GM13976 (cell line): ENCODE measurements at regions not wholly inside any gene's neighbourhood (a gene's known extent, or its start where the extent isn't known, plus 50 kb on each side); places are given as distances from the start of the nearest gene placed in this dataset.

Experiments
- DNase-seq: peaks from one replicate; pipeline ENCODE4 v3.0.0; 2012; ENCODE audit warnings: low spot score
- in situ Hi-C: fragments of 300-500 bp; cut with MboI; formaldehyde crosslinking; loops from one replicate; pipeline ENCODE4 v1.12.0; 2022; ENCODE audit warnings: low sequenced_read_pairs, mixed read lengths, inconsistent platforms; ENCODE audit not compliant: unreplicated experiment
- TF ChIP-seq, protein P1 (sequence below): IDR thresholded peaks from 2 replicates; pipeline ENCODE4 v1.5.1; 2012; ENCODE audit warnings: borderline replicate concordance, mild to moderate bottlenecking; ENCODE audit not compliant: insufficient read depth; ENCODE audit errors: extremely low read depth, missing control alignments, control extremely low read depth

DNA sequence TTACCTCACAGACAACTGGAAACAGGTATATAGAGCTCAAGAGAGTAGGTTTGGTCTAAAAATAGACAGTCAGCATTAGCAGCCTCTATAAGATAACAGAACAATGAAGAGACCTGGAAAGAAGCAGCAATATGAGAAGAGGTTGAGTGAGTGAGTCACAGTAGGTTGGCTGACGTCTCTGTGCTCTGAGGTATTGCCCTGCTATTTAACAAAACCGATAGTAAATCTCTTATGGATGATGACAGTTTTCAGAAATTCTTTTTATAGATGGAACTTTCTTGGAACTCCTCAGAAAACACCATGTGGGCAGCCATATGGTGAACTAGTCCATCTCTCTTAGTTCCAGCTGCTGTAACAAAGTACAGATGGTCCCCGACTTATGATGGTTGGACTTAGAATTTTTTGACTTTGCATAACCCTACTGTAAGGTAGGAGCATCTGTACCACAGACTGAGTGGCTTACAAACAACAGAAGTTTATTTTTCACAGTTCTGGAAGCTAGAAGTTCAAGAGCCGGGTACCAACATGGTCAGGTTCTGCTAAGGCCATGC, 123.5 kb downstream of the MBD2 start:
- in situ Hi-C loops: loop anchor here (25.0 kb wide), 1 partner anchor 414 kb away; no protein-coding TSS in a partner anchor
- TF ChIP-seq, protein P1, sequence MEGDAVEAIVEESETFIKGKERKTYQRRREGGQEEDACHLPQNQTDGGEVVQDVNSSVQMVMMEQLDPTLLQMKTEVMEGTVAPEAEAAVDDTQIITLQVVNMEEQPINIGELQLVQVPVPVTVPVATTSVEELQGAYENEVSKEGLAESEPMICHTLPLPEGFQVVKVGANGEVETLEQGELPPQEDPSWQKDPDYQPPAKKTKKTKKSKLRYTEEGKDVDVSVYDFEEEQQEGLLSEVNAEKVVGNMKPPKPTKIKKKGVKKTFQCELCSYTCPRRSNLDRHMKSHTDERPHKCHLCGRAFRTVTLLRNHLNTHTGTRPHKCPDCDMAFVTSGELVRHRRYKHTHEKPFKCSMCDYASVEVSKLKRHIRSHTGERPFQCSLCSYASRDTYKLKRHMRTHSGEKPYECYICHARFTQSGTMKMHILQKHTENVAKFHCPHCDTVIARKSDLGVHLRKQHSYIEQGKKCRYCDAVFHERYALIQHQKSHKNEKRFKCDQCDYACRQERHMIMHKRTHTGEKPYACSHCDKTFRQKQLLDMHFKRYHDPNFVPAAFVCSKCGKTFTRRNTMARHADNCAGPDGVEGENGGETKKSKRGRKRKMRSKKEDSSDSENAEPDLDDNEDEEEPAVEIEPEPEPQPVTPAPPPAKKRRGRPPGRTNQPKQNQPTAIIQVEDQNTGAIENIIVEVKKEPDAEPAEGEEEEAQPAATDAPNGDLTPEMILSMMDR: no peak
- no peak for DNase-seq

DNA sequence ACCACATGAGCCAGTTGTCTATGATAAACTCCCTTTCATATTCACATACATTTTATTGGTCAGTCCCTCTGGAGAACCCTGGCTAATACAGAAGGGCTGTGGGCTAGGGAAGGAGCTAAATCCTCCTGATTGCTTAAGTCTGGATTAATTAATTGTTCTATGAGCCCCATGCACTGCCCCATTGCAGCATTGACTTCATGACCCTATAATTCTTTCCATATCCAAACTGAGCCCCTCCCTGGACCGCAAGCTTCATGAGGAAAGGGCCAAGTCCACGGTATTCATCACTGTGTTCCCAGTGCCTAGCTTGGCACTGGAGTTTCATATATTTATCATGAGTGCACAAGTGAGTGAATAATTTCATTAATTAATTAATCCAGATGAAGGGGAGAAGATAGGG, 124.0 kb downstream of the MBD2 start:
- in situ Hi-C loops: loop anchor here (25.0 kb wide), 1 partner anchor 413 kb away; no protein-coding TSS in a partner anchor
- no peak for DNase-seq
- TF ChIP-seq, protein P1: no peak

DNA sequence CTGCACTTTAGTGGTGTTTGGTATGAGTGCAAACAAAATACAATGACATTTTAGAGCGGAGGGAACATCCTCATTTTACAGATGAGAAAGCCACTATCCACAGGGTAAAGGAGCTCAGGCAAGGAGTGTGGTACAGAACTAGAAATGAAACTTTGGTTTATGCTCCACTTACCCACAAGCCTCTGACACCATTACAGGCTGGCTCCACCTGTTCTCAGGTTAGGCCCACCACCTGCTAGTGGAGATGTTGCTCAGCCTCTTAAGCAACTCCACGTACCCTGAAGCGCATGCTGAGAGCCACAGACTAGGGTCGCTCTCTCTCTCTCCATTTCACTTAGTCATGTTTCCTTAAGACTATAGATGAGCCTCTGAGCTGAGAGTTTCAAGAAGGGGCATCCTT, 130.0 kb downstream of the MBD2 start:
- in situ Hi-C loops: no loop called here
- DNase-seq: no peak
- TF ChIP-seq, protein P1: no peak

DNA sequence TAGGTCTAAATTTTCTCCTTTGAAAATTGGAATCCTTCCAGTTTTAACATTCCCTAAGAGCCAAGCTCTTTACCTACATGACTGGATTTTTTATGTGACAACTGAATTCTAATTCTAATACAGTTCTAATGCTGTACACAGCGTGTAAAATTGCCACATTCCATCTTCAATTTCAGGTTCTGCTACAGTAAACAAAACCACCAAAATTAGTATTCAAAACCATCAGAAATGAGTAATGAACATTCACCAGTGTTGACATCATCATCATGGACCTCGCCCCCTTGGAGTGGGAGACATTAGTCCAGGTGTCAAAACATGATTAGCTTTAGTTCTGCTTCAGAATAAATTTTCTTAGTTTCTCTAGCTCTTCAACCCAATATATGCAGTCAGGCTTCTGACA, 133.6 kb downstream of the MBD2 start:
- in situ Hi-C loops: no loop called here
- DNase-seq: no peak
- TF ChIP-seq, protein P1: no peak

DNA sequence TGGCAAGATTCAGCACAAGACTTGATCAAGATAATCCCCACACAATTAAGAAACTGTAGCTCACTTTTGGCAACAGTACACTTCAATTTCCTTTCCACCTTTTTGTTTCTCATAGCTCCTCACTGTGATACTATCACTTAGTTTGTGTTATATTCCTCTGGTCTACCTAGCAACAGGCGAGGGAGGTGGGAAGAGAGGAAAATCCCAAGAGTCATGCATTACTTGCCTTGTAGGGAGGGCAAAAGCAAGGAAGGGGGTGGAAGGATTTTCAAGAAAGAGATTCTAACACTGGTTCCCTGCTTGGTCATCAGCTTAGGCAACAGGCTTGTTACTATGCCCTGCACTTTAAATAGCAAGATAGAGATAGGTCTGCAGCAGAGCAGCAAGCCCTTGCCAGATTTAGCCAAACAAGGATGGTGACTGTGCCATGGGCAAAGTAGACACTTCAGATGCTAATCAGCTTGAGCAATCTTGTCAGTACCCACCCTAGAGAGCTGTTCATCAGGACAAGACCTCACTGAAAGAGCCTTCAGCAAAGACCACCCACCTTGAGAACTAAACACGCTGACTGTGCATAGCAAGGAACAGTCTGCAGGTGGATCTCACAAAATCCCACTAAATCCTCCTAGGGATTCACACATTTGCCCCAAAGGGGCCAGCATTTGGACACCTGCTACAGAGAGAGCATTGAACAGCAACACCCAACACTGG, 134.6 kb downstream of the MBD2 start:
- TF ChIP-seq, protein P1: no peak
- in situ Hi-C loops: no loop called here
- no peak for DNase-seq

DNA sequence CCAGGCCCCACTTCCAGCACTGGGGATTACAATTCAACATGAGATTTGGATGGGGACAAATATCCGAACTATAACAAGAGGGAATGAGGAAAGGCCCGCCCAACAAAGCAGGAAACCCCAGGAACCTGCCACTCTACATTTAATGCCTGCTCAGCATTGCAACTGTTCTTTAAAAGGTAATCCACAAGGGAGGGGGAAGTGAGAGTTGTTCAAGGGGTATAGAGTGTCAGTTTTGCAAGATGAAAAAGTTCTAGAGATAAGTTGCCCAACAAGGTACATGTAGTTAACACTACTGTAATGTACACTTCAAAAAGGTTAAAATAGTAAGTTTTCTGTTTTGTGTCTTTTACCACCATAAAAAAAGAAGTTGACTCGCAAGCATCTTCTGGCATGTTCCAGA, 137.6 kb downstream of the MBD2 start:
- TF ChIP-seq, protein P1: no peak
- in situ Hi-C loops: no loop called here
- no peak for DNase-seq
